Activated naive CD4-positive, alpha-beta T cell treated with Interleukin-2 at 50 U/mL for 16 hours (primary cell): ENCODE measurements at regions not wholly inside any gene's neighbourhood (a gene's known extent, or its start where the extent isn't known, plus 50 kb on each side); places are given as distances from the start of the nearest gene placed in this dataset.

ENCODE experiments used
- DNase-seq: peaks from one replicate; pipeline ENCODE4 v3.0.0-alpha.2; 2020

- no peak for DNase-seq
Measured at GRCh38 chr2:43104763-43105162, 121.6 kb downstream of the ZFP36L2 start.

GRCh38 chr2:43104106-43104505, 122.3 kb downstream of the ZFP36L2 start:
- DNase-seq = no peak

GRCh38 chr2:43103093-43103404, 123.4 kb downstream of the ZFP36L2 start:
- DNase-seq = no peak

- DNase-seq = no peak
Measured at GRCh38 chr2:43102366-43103092, 123.9 kb downstream of the ZFP36L2 start.

- DNase-seq = no peak
Measured at GRCh38 chr2:43101751-43102150, 124.7 kb downstream of the ZFP36L2 start.

GRCh38 chr2:43100883-43101662, 125.3 kb downstream of the ZFP36L2 start:
- DNase-seq = no peak

- DNase-seq = no peak
Measured at GRCh38 chr2:43100362-43100882, 126.0 kb downstream of the ZFP36L2 start.

- no peak for DNase-seq
Measured at GRCh38 chr2:43099797-43100196, 126.6 kb downstream of the ZFP36L2 start.

- no peak for DNase-seq
Measured at GRCh38 chr2:43098539-43098938, 127.9 kb downstream of the ZFP36L2 start.

- DNase-seq = no peak
Measured at GRCh38 chr2:43097644-43098408, 128.6 kb downstream of the ZFP36L2 start.

GRCh38 chr2:43095533-43096295, 130.7 kb downstream of the ZFP36L2 start:
- no peak for DNase-seq

GRCh38 chr2:43092520-43093179, 133.8 kb downstream of the ZFP36L2 start:
- DNase-seq = no peak

GRCh38 chr2:43090317-43090716, 136.1 kb downstream of the ZFP36L2 start:
- DNase-seq = no peak

GRCh38 chr2:43088143-43089073, 138.0 kb downstream of the ZFP36L2 start:
- no peak for DNase-seq

- DNase-seq = no peak
Measured at GRCh38 chr2:43087413-43087812, 139.0 kb downstream of the ZFP36L2 start.

- no peak for DNase-seq
Measured at GRCh38 chr2:43086451-43087221, 139.8 kb downstream of the ZFP36L2 start.

GRCh38 chr2:43085929-43086328, 140.5 kb downstream of the ZFP36L2 start:
- no peak for DNase-seq

- no peak for DNase-seq
Measured at GRCh38 chr2:43085505-43085904, 140.9 kb downstream of the ZFP36L2 start.

- DNase-seq = no peak
Measured at GRCh38 chr2:43084699-43085091, 141.7 kb downstream of the ZFP36L2 start.
